ENCODE measurements at regions not wholly inside any gene's neighbourhood (a gene's known extent, or its start where the extent isn't known, plus 50 kb on each side); places are given as distances from the start of the nearest gene placed in this dataset.

GRCh38 chr12:45651029-45651428 is 78.5 kb upstream of the ARID2 start:
- no TSS peak for BruUV-seq (replicated peaks)
- DNase-seq (ENCODE audit: low read depth, low spot score) (no peak), FAIRE-seq (no peak)
- Histone ChIP-seq H3K4me2 (ENCODE audit: insufficient read depth, low read length) (no peak overlapping the region), H3K9ac (replicated peaks; ENCODE audit: extremely low read depth, insufficient read depth, low read length) (no peak overlapping the region), H3K9me3 (replicated peaks; ENCODE audit: control insufficient read depth, insufficient read depth, low read length) (no peaks in the 10 kb centered on the region), H3K27ac (ENCODE audit: insufficient read depth, low read depth, low read length) (no peak overlapping the region), H3K36me3 (ENCODE audit: control insufficient read depth in 2 of 2, extremely low read depth in 1 of 2, insufficient read depth in 2 of 2, low read length in 2 of 2) (no peaks in the 10 kb centered on the region), H2AFZ (ENCODE audit: low read depth, low read length) (no peak overlapping the region), H3K79me2 (ENCODE audit: control insufficient read depth, insufficient read depth, low read length) (no peaks in the 10 kb centered on the region), H4K20me1 (replicated peaks; ENCODE audit: control insufficient read depth, extremely low read depth, insufficient read depth, low read length) (no peaks in the 10 kb centered on the region), H3K4me1 (ENCODE audit: control insufficient read depth, extremely low read depth, insufficient read depth, low read length) (no peaks in the 10 kb centered on the region), H3K4me3 (replicated peaks in 1 of 3; ENCODE audit: insufficient read depth in 1 of 3, low read depth in 1 of 3, low read length in 3 of 3) (no peak overlapping the region), H3K9me1 (replicated peaks; ENCODE audit: control insufficient read depth, extremely low read depth, insufficient read depth, low read length) (no peaks in the 10 kb centered on the region), H3K27me3 (ENCODE audit: control insufficient read depth in 2 of 2, insufficient read depth in 2 of 2, low read length in 2 of 2) (peaks cover 0 to 31% of the 10 kb centered on the region in 2 experiments)
- dilution Hi-C loops (cut with MboI; ENCODE audit: extremely low pct_ligation_motif_present, low sequenced_read_pairs) (no loop called here), intact Hi-C loops (cut with micrococcal nuclease) (no loop called here)
- POLR2A ChIA-PET, result no interaction called here
- CTCF ChIA-PET, result interaction anchor here (1.0 to 1.7 kb wide), 4 partner anchors 19 to 481 kb away, joined by 3 to 9 read pairs (median 5); no protein-coding TSS in a partner anchor
- no peak for TF ChIP-seq FOS (IDR thresholded peaks at IDR 0.05; ENCODE audit: borderline replicate concordance, insufficient read depth, low read length)
- no peak for TF ChIP-seq POLR2A (IDR thresholded peaks at IDR 0.05; ENCODE audit: low read depth, low read length)
- TF ChIP-seq GATA2 (IDR thresholded peaks at IDR 0.05; ENCODE audit: insufficient read depth, insufficient read length, low read depth, low read length), result no peak
- TF ChIP-seq JUN (IDR thresholded peaks at IDR 0.05; ENCODE audit: borderline replicate concordance, insufficient read depth, insufficient read length, low read depth), result no peak
- no peak for TF ChIP-seq EZH2 (IDR thresholded peaks at IDR 0.05; ENCODE audit: borderline replicate concordance, low read depth, low read length, severe bottlenecking)
- no peak for TF ChIP-seq POLR2AphosphoS5 (IDR thresholded peaks at IDR 0.05; ENCODE audit: insufficient read depth, low read depth, low read length)
- no peak for TF ChIP-seq MYC (IDR thresholded peaks at IDR 0.05; ENCODE audit: low read depth, low read length)
- no peak for TF ChIP-seq CTCF (IDR thresholded peaks at IDR 0.05; ENCODE audit: extremely low read depth in 1 of 2, insufficient read depth in 1 of 2, low read depth in 1 of 2, low read length in 2 of 2)
- TF ChIP-seq, protein P1, sequence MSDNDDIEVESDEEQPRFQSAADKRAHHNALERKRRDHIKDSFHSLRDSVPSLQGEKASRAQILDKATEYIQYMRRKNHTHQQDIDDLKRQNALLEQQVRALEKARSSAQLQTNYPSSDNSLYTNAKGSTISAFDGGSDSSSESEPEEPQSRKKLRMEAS (IDR thresholded peaks at IDR 0.05; ENCODE audit: insufficient read depth, insufficient read length), result no peak

Measured in endothelial cell of umbilical vein (primary cell).